ENCODE measurements at regions not wholly inside any gene's neighbourhood (a gene's known extent, or its start where the extent isn't known, plus 50 kb on each side); places are given as distances from the start of the nearest gene placed in this dataset.

- Histone ChIP-seq H3K14ac (ENCODE audit: low read length) (no peak overlapping the region), H2AK5ac (ENCODE audit: low read depth, low read length) (no peak overlapping the region), H3K36me3 (replicated peaks in 1 of 2; ENCODE audit: control insufficient read depth in 2 of 2, insufficient read depth in 2 of 2, low read length in 2 of 2) (no peaks in the 10 kb centered on the region), H3K4me2 (ENCODE audit: insufficient read depth, low read length, poor library complexity, severe bottlenecking) (no peak overlapping the region), H2BK15ac (ENCODE audit: low read length) (no peak overlapping the region), H2BK120ac (ENCODE audit: low read depth, low read length) (no peak overlapping the region), H2BK12ac (ENCODE audit: low read length) (no peak overlapping the region), H3K27ac (replicated peaks; ENCODE audit: low read length) (no peak overlapping the region), H3K23ac (ENCODE audit: low read depth, low read length, poor library complexity) (no peak overlapping the region), H3K9ac (ENCODE audit: low read depth, low read length, poor library complexity) (no peak overlapping the region), H3K4me3 (ENCODE audit: low read length in 2 of 2) (no peak overlapping the region), H3K18ac (ENCODE audit: low read length) (no peak overlapping the region), H4K91ac (ENCODE audit: low read depth, low read length, poor library complexity) (no peak overlapping the region), H2BK5ac (ENCODE audit: low read length) (no peak overlapping the region), H4K8ac (ENCODE audit: low read depth, low read length) (no peak overlapping the region), H3K9me3 (replicated peaks in 1 of 2; ENCODE audit: control insufficient read depth in 2 of 2, insufficient read depth in 1 of 2, low read depth in 1 of 2, low read length in 2 of 2) (no peaks in the 10 kb centered on the region), H3K79me1 (ENCODE audit: low read depth, low read length) (no peaks in the 10 kb centered on the region), H3K4ac (ENCODE audit: low read length) (no peak overlapping the region), H2AFZ (ENCODE audit: low read length) (no peak overlapping the region), H3K4me1 (ENCODE audit: control insufficient read depth in 2 of 2, insufficient read depth in 1 of 2, low read depth in 1 of 2, low read length in 2 of 2) (peaks cover 4 to 20% of the 10 kb centered on the region in 2 donors), H3K27me3 (ENCODE audit: control insufficient read depth in 3 of 3, insufficient read depth in 3 of 3, low read depth in 1 of 3, low read length in 3 of 3) (no peaks in the 10 kb centered on the region)
- no peak for DNase-seq (ENCODE audit: low spot score)
- no CpG with 5 or more reads among the region's 9 CpGs for WGBS, 2 donors (ENCODE audit: extremely low coverage in 2 of 2, insufficient read length in 2 of 2, insufficient replicate concordance in 1 of 2)
Measured at GRCh38 chr11:116454020-116454645, 318.7 kb downstream of the BUD13 start.

- Histone ChIP-seq H3K18ac (ENCODE audit: low read length) (no peak overlapping the region), H2AK5ac (ENCODE audit: low read depth, low read length) (no peak overlapping the region), H3K9me3 (replicated peaks in 1 of 2; ENCODE audit: control insufficient read depth in 2 of 2, insufficient read depth in 1 of 2, low read depth in 1 of 2, low read length in 2 of 2) (no peaks in the 10 kb centered on the region), H4K8ac (ENCODE audit: low read depth, low read length) (no peak overlapping the region), H3K23ac (ENCODE audit: low read depth, low read length, poor library complexity) (no peak overlapping the region), H3K4me2 (ENCODE audit: insufficient read depth, low read length, poor library complexity, severe bottlenecking) (no peak overlapping the region), H2BK5ac (ENCODE audit: low read length) (no peak overlapping the region), H3K27ac (replicated peaks; ENCODE audit: low read length) (no peak overlapping the region), H3K9ac (ENCODE audit: low read depth, low read length, poor library complexity) (no peak overlapping the region), H3K36me3 (replicated peaks in 1 of 2; ENCODE audit: control insufficient read depth in 2 of 2, insufficient read depth in 2 of 2, low read length in 2 of 2) (no peaks in the 10 kb centered on the region), H4K91ac (ENCODE audit: low read depth, low read length, poor library complexity) (no peak overlapping the region), H2BK120ac (ENCODE audit: low read depth, low read length) (no peak overlapping the region), H3K27me3 (ENCODE audit: control insufficient read depth in 3 of 3, insufficient read depth in 3 of 3, low read depth in 1 of 3, low read length in 3 of 3) (no peaks in the 10 kb centered on the region), H3K14ac (ENCODE audit: low read length) (no peak overlapping the region), H2AFZ (ENCODE audit: low read length) (no peak overlapping the region), H3K4me1 (ENCODE audit: control insufficient read depth in 2 of 2, insufficient read depth in 1 of 2, low read depth in 1 of 2, low read length in 2 of 2) (peaks cover 2 to 11% of the 10 kb centered on the region in 2 donors), H3K4ac (ENCODE audit: low read length) (no peak overlapping the region), H3K4me3 (ENCODE audit: low read length in 2 of 2) (no peak overlapping the region), H2BK15ac (ENCODE audit: low read length) (no peak overlapping the region), H3K79me1 (ENCODE audit: low read depth, low read length) (no peaks in the 10 kb centered on the region), H2BK12ac (ENCODE audit: low read length) (no peak overlapping the region)
- WGBS, 2 donors (ENCODE audit: extremely low coverage in 2 of 2, insufficient read length in 2 of 2, insufficient replicate concordance in 1 of 2), result no CpG with 5 or more reads among the region's 3 CpGs
- DNase-seq (ENCODE audit: low spot score), result no peak
Measured at GRCh38 chr11:116452461-116452860, 320.3 kb downstream of the BUD13 start.

- Histone ChIP-seq H2BK120ac (ENCODE audit: low read depth, low read length) (no peak overlapping the region), H3K36me3 (replicated peaks in 1 of 2; ENCODE audit: control insufficient read depth in 2 of 2, insufficient read depth in 2 of 2, low read length in 2 of 2) (no peaks in the 10 kb centered on the region), H3K9me3 (replicated peaks in 1 of 2; ENCODE audit: control insufficient read depth in 2 of 2, insufficient read depth in 1 of 2, low read depth in 1 of 2, low read length in 2 of 2) (no peaks in the 10 kb centered on the region), H3K4me1 (ENCODE audit: control insufficient read depth in 2 of 2, insufficient read depth in 1 of 2, low read depth in 1 of 2, low read length in 2 of 2) (peaks cover 0 to 14% of the 10 kb centered on the region in 2 donors), H4K8ac (ENCODE audit: low read depth, low read length) (no peak overlapping the region), H2BK15ac (ENCODE audit: low read length) (no peak overlapping the region), H3K9ac (ENCODE audit: low read depth, low read length, poor library complexity) (no peak overlapping the region), H3K4me3 (ENCODE audit: low read length in 2 of 2) (no peak overlapping the region), H3K18ac (ENCODE audit: low read length) (no peak overlapping the region), H2AFZ (ENCODE audit: low read length) (no peak overlapping the region), H2BK5ac (ENCODE audit: low read length) (no peak overlapping the region), H3K14ac (ENCODE audit: low read length) (no peak overlapping the region), H3K4ac (ENCODE audit: low read length) (no peak overlapping the region), H3K4me2 (ENCODE audit: insufficient read depth, low read length, poor library complexity, severe bottlenecking) (no peak overlapping the region), H3K79me1 (ENCODE audit: low read depth, low read length) (no peaks in the 10 kb centered on the region), H3K23ac (ENCODE audit: low read depth, low read length, poor library complexity) (no peak overlapping the region), H4K91ac (ENCODE audit: low read depth, low read length, poor library complexity) (no peak overlapping the region), H3K27me3 (ENCODE audit: control insufficient read depth in 3 of 3, insufficient read depth in 3 of 3, low read depth in 1 of 3, low read length in 3 of 3) (no peaks in the 10 kb centered on the region), H3K27ac (replicated peaks; ENCODE audit: low read length) (no peak overlapping the region), H2BK12ac (ENCODE audit: low read length) (no peak overlapping the region), H2AK5ac (ENCODE audit: low read depth, low read length) (no peak overlapping the region)
- no peak for DNase-seq (ENCODE audit: low spot score)
- WGBS, 2 donors (ENCODE audit: extremely low coverage in 2 of 2, insufficient read length in 2 of 2, insufficient replicate concordance in 1 of 2), result no CpG with 5 or more reads among the region's 1 CpG
Measured at GRCh38 chr11:116449522-116449921, 323.3 kb downstream of the BUD13 start.

GRCh38 chr11:116446048-116446941 is 326.5 kb downstream of the BUD13 start:
- H3K4ac ChIP-seq (ENCODE audit: low read length), result no peak overlapping the region
- H4K8ac ChIP-seq (ENCODE audit: low read depth, low read length), result no peak overlapping the region
- H3K23ac ChIP-seq (ENCODE audit: low read depth, low read length, poor library complexity), result no peak overlapping the region
- H3K4me1 ChIP-seq (ENCODE audit: control insufficient read depth in 2 of 2, insufficient read depth in 1 of 2, low read depth in 1 of 2, low read length in 2 of 2), result peaks cover 0 to 8% of the 10 kb centered on the region in 2 donors
- no peak overlapping the region for H3K18ac ChIP-seq (ENCODE audit: low read length)
- no peak overlapping the region for H2BK15ac ChIP-seq (ENCODE audit: low read length)
- H3K4me3 ChIP-seq (ENCODE audit: low read length in 2 of 2), result no peak overlapping the region
- no peak overlapping the region for H3K9ac ChIP-seq (ENCODE audit: low read depth, low read length, poor library complexity)
- H2BK5ac ChIP-seq (ENCODE audit: low read length), result no peak overlapping the region
- H3K4me2 ChIP-seq (ENCODE audit: insufficient read depth, low read length, poor library complexity, severe bottlenecking), result no peak overlapping the region
- H3K36me3 ChIP-seq (replicated peaks in 1 of 2; ENCODE audit: control insufficient read depth in 2 of 2, insufficient read depth in 2 of 2, low read length in 2 of 2), result no peaks in the 10 kb centered on the region
- no peak overlapping the region for H3K14ac ChIP-seq (ENCODE audit: low read length)
- DNase-seq (ENCODE audit: low spot score), result no peak
- H2AK5ac ChIP-seq (ENCODE audit: low read depth, low read length), result no peak overlapping the region
- WGBS, 2 donors (ENCODE audit: extremely low coverage in 2 of 2, insufficient read length in 2 of 2, insufficient replicate concordance in 1 of 2), result no CpG with 5 or more reads among the region's 5 CpGs
- H3K9me3 ChIP-seq (replicated peaks in 1 of 2; ENCODE audit: control insufficient read depth in 2 of 2, insufficient read depth in 1 of 2, low read depth in 1 of 2, low read length in 2 of 2), result peaks cover 0 to 2% of the 10 kb centered on the region in 2 donors
- H4K91ac ChIP-seq (ENCODE audit: low read depth, low read length, poor library complexity), result no peak overlapping the region
- no peak overlapping the region for H2BK12ac ChIP-seq (ENCODE audit: low read length)
- H3K79me1 ChIP-seq (ENCODE audit: low read depth, low read length), result no peaks in the 10 kb centered on the region
- no peak overlapping the region for H2AFZ ChIP-seq (ENCODE audit: low read length)
- no peak overlapping the region for H2BK120ac ChIP-seq (ENCODE audit: low read depth, low read length)
- H3K27me3 ChIP-seq (ENCODE audit: control insufficient read depth in 3 of 3, insufficient read depth in 3 of 3, low read depth in 1 of 3, low read length in 3 of 3), result no peaks in the 10 kb centered on the region
- H3K27ac ChIP-seq (replicated peaks; ENCODE audit: low read length), result no peak overlapping the region

Data from neuronal stem cell (in vitro differentiated cells).